Stimulated activated naive CD8-positive, alpha-beta T cell treated with anti-CD3 and anti-CD28 coated beads, Interleukin-15, amount 100 ng/mL, for 72 hours (primary cell): ENCODE measurements at regions not wholly inside any gene's neighbourhood (a gene's known extent, or its start where the extent isn't known, plus 50 kb on each side); places are given as distances from the start of the nearest gene placed in this dataset.
A peak's percentile ranks its signal among the peaks of the same experiment; 100 is the strongest.

Experiments used
- ATAC-seq: fragments of 150-1000 bp; cut with Tn5 transposase; 2 replicates; pipeline ENCODE4 v1.10.0; 2021; ENCODE audit warnings: mild to moderate bottlenecking, moderate library complexity
- DNase-seq, 2 donors: peaks; one replicate each; pipeline ENCODE4 v3.0.0; 2021 to 2022
- H3K27ac Mint-ChIP-seq, 2 donors: one replicate each; pipeline ENCODE4 v1.8.0; 2022; ENCODE audit warnings: mild to moderate bottlenecking in 2 of 2, mixed read lengths in 2 of 2, moderate library complexity in 2 of 2
- H3K27me3 Mint-ChIP-seq: one replicate; pipeline ENCODE4 v1.8.0; 2022; ENCODE audit warnings: mixed read lengths
- H3K4me1 Mint-ChIP-seq: one replicate; pipeline ENCODE4 v1.8.0; 2022; ENCODE audit warnings: mild to moderate bottlenecking, mixed read lengths
- H3K4me3 Mint-ChIP-seq, 2 donors: one replicate each; pipeline ENCODE4 v1.8.0; 2022; ENCODE audit warnings: mild to moderate bottlenecking in 2 of 2, mixed read lengths in 2 of 2, moderate library complexity in 1 of 2
- H3K9me3 Mint-ChIP-seq, 2 donors: one replicate each; pipeline ENCODE4 v1.8.0; 2022; ENCODE audit warnings: mixed read lengths in 2 of 2

- Mint-ChIP-seq H3K27ac (no peak overlapping the region), H3K9me3 (no peaks in the 10 kb centered on the region)
- ATAC-seq, result no peak
These were observed 172.3 kb upstream of the MBNL1 start for GRCh38 chr3:152096280-152096906.

GRCh38 chr3:152097120-152097519 lies 171.6 kb upstream of the MBNL1 start:
- DNase-seq (no peak), ATAC-seq (no peak)
- peaks cover 7% of the 10 kb centered on the region for H3K4me1 Mint-ChIP-seq
- H3K4me3 Mint-ChIP-seq, result no peak overlapping the region
- no peak overlapping the region for H3K27ac Mint-ChIP-seq
- H3K27me3 Mint-ChIP-seq, result peaks cover under 1% of the 10 kb centered on the region
- no peaks in the 10 kb centered on the region for H3K9me3 Mint-ChIP-seq

More at GRCh38 chr3:152096280-152096906, 172.3 kb upstream of the MBNL1 start:
- no peak overlapping the region for H3K4me3 Mint-ChIP-seq
- no peaks in the 10 kb centered on the region for H3K27me3 Mint-ChIP-seq
- no peak for DNase-seq
- peaks cover 7% of the 10 kb centered on the region for H3K4me1 Mint-ChIP-seq

- peaks cover 7% of the 10 kb centered on the region for H3K4me1 Mint-ChIP-seq
These were observed 171.0 kb upstream of the MBNL1 start for GRCh38 chr3:152097770-152098169.

GRCh38 chr3:152100491-152101132 lies 168.1 kb upstream of the MBNL1 start:
- H3K9me3 Mint-ChIP-seq, result no peaks in the 10 kb centered on the region
- no peak overlapping the region for H3K4me3 Mint-ChIP-seq
- peaks cover 10% of the 10 kb centered on the region for H3K27me3 Mint-ChIP-seq
- peaks cover 7% of the 10 kb centered on the region for H3K4me1 Mint-ChIP-seq
- DNase-seq (peak in 1 of 2 donors; percentile 18), ATAC-seq (peak; percentile 98)
- peak overlapping the region in 1 of 2 donors; percentile 36 for H3K27ac Mint-ChIP-seq

More at GRCh38 chr3:152097770-152098169, 171.0 kb upstream of the MBNL1 start:
- Mint-ChIP-seq H3K4me3 (no peak overlapping the region), H3K27me3 (peaks cover 7% of the 10 kb centered on the region), H3K9me3 (no peaks in the 10 kb centered on the region), H3K27ac (no peak overlapping the region)
- DNase-seq (no peak), ATAC-seq (no peak)

- no peak for DNase-seq
- Mint-ChIP-seq H3K4me1 (peaks cover 7% of the 10 kb centered on the region), H3K27ac (no peak overlapping the region), H3K4me3 (no peak overlapping the region), H3K9me3 (no peaks in the 10 kb centered on the region), H3K27me3 (peaks cover 10% of the 10 kb centered on the region)
- no peak for ATAC-seq
These were observed 166.3 kb upstream of the MBNL1 start for GRCh38 chr3:152102410-152102809.

- H3K4me1 Mint-ChIP-seq, result peaks cover 7% of the 10 kb centered on the region
- ATAC-seq (no peak), DNase-seq (no peak)
- H3K27me3 Mint-ChIP-seq, result peaks cover 10% of the 10 kb centered on the region
- no peak overlapping the region for H3K27ac Mint-ChIP-seq
- no peak overlapping the region for H3K4me3 Mint-ChIP-seq
- H3K9me3 Mint-ChIP-seq, result no peaks in the 10 kb centered on the region
These were observed 165.5 kb upstream of the MBNL1 start for GRCh38 chr3:152103257-152103656.

GRCh38 chr3:152104847-152105415 lies 163.8 kb upstream of the MBNL1 start:
- Mint-ChIP-seq H3K9me3 (no peaks in the 10 kb centered on the region), H3K4me1 (peaks cover 7% of the 10 kb centered on the region), H3K4me3 (no peak overlapping the region), H3K27ac (no peak overlapping the region), H3K27me3 (peaks cover 10% of the 10 kb centered on the region)
- ATAC-seq (no peak), DNase-seq (no peak)

- peaks cover 5% of the 10 kb centered on the region for H3K4me1 Mint-ChIP-seq
- H3K27me3 Mint-ChIP-seq, result peaks cover 10% of the 10 kb centered on the region
- H3K27ac Mint-ChIP-seq, result no peak overlapping the region
- H3K4me3 Mint-ChIP-seq, result no peak overlapping the region
- ATAC-seq (no peak), DNase-seq (no peak)
- H3K9me3 Mint-ChIP-seq, result no peaks in the 10 kb centered on the region
These were observed 163.3 kb upstream of the MBNL1 start for GRCh38 chr3:152105446-152105845.

GRCh38 chr3:152109038-152109437 lies 159.7 kb upstream of the MBNL1 start:
- ATAC-seq, result no peak
- Mint-ChIP-seq H3K4me3 (no peak overlapping the region), H3K9me3 (no peaks in the 10 kb centered on the region), H3K27ac (no peak overlapping the region), H3K4me1 (no peaks in the 10 kb centered on the region), H3K27me3 (no peaks in the 10 kb centered on the region)
- no peak for DNase-seq

- DNase-seq (no peak), ATAC-seq (no peak)
- Mint-ChIP-seq H3K9me3 (no peaks in the 10 kb centered on the region), H3K27ac (no peak overlapping the region), H3K27me3 (no peaks in the 10 kb centered on the region), H3K4me1 (no peaks in the 10 kb centered on the region), H3K4me3 (no peak overlapping the region)
These were observed 155.3 kb upstream of the MBNL1 start for GRCh38 chr3:152113413-152113812.

- Mint-ChIP-seq H3K27me3 (no peaks in the 10 kb centered on the region), H3K4me3 (no peak overlapping the region), H3K27ac (no peak overlapping the region), H3K4me1 (no peaks in the 10 kb centered on the region), H3K9me3 (no peaks in the 10 kb centered on the region)
- DNase-seq, result no peak
- no peak for ATAC-seq
These were observed 154.6 kb upstream of the MBNL1 start for GRCh38 chr3:152113992-152114651.

GRCh38 chr3:152120601-152121269 lies 148.0 kb upstream of the MBNL1 start:
- ATAC-seq (no peak), DNase-seq (no peak)
- H3K27ac Mint-ChIP-seq, result no peak overlapping the region
- H3K27me3 Mint-ChIP-seq, result no peaks in the 10 kb centered on the region
- H3K4me1 Mint-ChIP-seq, result no peaks in the 10 kb centered on the region
- no peaks in the 10 kb centered on the region for H3K9me3 Mint-ChIP-seq
- H3K4me3 Mint-ChIP-seq, result no peak overlapping the region

- Mint-ChIP-seq H3K4me1 (no peaks in the 10 kb centered on the region), H3K9me3 (no peaks in the 10 kb centered on the region), H3K27ac (no peak overlapping the region), H3K27me3 (no peaks in the 10 kb centered on the region), H3K4me3 (no peak overlapping the region)
- ATAC-seq, result no peak
- no peak for DNase-seq
These were observed 147.5 kb upstream of the MBNL1 start for GRCh38 chr3:152121270-152121636.

- no peak overlapping the region for H3K27ac Mint-ChIP-seq
These were observed 145.9 kb upstream of the MBNL1 start for GRCh38 chr3:152122851-152123250.

GRCh38 chr3:152123457-152123856 lies 145.3 kb upstream of the MBNL1 start:
- DNase-seq (no peak), ATAC-seq (no peak)
- H3K4me1 Mint-ChIP-seq, result peaks cover 11% of the 10 kb centered on the region
- H3K4me3 Mint-ChIP-seq, result no peak overlapping the region
- H3K27me3 Mint-ChIP-seq, result no peaks in the 10 kb centered on the region
- no peak overlapping the region for H3K27ac Mint-ChIP-seq
- no peaks in the 10 kb centered on the region for H3K9me3 Mint-ChIP-seq

More at GRCh38 chr3:152122851-152123250, 145.9 kb upstream of the MBNL1 start:
- DNase-seq, result no peak
- Mint-ChIP-seq H3K27me3 (no peaks in the 10 kb centered on the region), H3K4me1 (peaks cover 11% of the 10 kb centered on the region), H3K9me3 (no peaks in the 10 kb centered on the region), H3K4me3 (no peak overlapping the region)
- ATAC-seq, result no peak
